RWPE2 (cell line): ENCODE measurements at regions not wholly inside any gene's neighbourhood (a gene's known extent, or its start where the extent isn't known, plus 50 kb on each side); places are given as distances from the start of the nearest gene placed in this dataset.

Experiments used
- ATAC-seq: fragments of 200-7000 bp; cut with Tn5 transposase; 3 replicates; pipeline ENCODE4 v1.9.1; 2021; ENCODE audit warnings: low read depth
- DNase-seq: peaks from one replicate; pipeline ENCODE4 v3.0.0-alpha.2; 2020; ENCODE audit warnings: low spot score
- H3K27ac ChIP-seq: fragments of 450-650 bp; 2 replicates; pipeline ENCODE4 v1.5.1; 2017; ENCODE audit warnings: mild to moderate bottlenecking; ENCODE audit not compliant: poor library complexity, severe bottlenecking
- H3K27me3 ChIP-seq: fragments of 250-450 bp; sonication (Bioruptor Pico); 2 replicates; pipeline ENCODE4 v1.5.1; 2021; ENCODE audit warnings: mild to moderate bottlenecking, moderate library complexity; ENCODE audit not compliant: insufficient read depth, poor library complexity, severe bottlenecking
- H3K36me3 ChIP-seq: fragments of 250-450 bp; sonication (Bioruptor Pico); 2 replicates; pipeline ENCODE4 v1.5.1; 2020; ENCODE audit warnings: low read depth, mild to moderate bottlenecking, moderate library complexity
- H3K4me1 ChIP-seq: fragments of 250-450 bp; sonication (Bioruptor Pico); 2 replicates; pipeline ENCODE4 v1.5.1; 2021; ENCODE audit warnings: mild to moderate bottlenecking, moderate library complexity; ENCODE audit not compliant: insufficient read depth, poor library complexity, severe bottlenecking
- H3K4me3 ChIP-seq: fragments of 250-450 bp; sonication (Bioruptor Pico); 2 replicates; pipeline ENCODE4 v1.5.1; 2021; ENCODE audit warnings: mild to moderate bottlenecking, moderate library complexity; ENCODE audit not compliant: severe bottlenecking
- H3K9me3 ChIP-seq: fragments of 250-450 bp; sonication (Bioruptor Pico); 2 replicates; pipeline ENCODE4 v1.5.1; 2021; ENCODE audit warnings: mild to moderate bottlenecking, moderate library complexity; ENCODE audit not compliant: severe bottlenecking
- TF ChIP-seq, protein P1 (sequence below): fragments of 450-650 bp; IDR thresholded peaks from one replicate; pipeline ENCODE4 v1.5.1; 2017; ENCODE audit warnings: mild to moderate bottlenecking, moderate library complexity; ENCODE audit not compliant: poor library complexity, severe bottlenecking

DNA sequence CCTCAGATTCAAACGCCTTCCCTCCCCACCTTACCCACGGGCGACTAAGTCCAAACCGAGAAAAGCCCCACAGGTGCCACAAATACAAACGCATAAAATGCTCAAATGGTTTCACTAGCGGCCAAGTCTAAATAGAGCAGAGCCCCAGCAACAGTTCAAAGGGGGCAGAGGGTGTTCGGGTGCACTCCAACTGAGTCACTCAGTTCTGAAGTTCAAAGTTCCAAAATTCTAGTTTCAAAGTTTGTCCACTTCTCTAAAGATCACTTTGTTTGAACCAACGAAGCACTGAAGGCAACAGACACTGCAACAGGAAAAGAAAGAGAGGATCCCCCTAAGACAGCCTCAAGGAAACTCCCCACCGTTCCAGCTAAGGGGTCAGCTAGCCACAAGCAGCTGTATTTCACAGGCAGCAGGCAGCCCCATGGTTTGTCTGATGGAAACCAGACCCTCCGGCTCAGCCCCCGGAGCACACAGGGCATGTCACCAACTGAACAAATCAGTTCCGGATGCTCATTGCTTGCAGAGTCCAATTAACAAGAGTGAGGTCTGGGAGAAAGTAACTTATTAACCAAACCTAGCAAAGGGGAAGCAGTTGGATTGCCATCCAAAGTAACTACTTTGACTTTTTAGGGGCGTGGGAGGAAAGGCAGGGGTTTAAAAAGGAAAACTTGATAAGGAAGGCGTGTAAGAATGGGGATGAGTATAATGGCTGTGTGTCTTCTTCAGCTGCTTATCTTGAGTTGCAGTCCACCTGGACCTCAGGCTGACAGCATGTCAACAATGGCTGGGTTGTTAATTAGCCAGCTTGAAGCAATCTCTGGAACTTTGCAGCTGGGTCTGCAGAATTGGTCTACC lies 1423.9 kb upstream of the PRMT6 start:
- Histone ChIP-seq H3K27me3 (no peaks in the 10 kb centered on the region), H3K4me3 (no peak overlapping the region), H3K4me1 (peaks cover 4% of the 10 kb centered on the region), H3K36me3 (no peaks in the 10 kb centered on the region), H3K27ac (no peak overlapping the region), H3K9me3 (no peaks in the 10 kb centered on the region)
- DNase-seq (no peak), ATAC-seq (no peak)
- TF ChIP-seq, protein P1, sequence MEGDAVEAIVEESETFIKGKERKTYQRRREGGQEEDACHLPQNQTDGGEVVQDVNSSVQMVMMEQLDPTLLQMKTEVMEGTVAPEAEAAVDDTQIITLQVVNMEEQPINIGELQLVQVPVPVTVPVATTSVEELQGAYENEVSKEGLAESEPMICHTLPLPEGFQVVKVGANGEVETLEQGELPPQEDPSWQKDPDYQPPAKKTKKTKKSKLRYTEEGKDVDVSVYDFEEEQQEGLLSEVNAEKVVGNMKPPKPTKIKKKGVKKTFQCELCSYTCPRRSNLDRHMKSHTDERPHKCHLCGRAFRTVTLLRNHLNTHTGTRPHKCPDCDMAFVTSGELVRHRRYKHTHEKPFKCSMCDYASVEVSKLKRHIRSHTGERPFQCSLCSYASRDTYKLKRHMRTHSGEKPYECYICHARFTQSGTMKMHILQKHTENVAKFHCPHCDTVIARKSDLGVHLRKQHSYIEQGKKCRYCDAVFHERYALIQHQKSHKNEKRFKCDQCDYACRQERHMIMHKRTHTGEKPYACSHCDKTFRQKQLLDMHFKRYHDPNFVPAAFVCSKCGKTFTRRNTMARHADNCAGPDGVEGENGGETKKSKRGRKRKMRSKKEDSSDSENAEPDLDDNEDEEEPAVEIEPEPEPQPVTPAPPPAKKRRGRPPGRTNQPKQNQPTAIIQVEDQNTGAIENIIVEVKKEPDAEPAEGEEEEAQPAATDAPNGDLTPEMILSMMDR = no peak

GRCh38 chr1:105636052-105636451 lies 1420.4 kb upstream of the PRMT6 start:
- Histone ChIP-seq H3K4me1 (no peaks in the 10 kb centered on the region), H3K36me3 (no peaks in the 10 kb centered on the region), H3K4me3 (no peak overlapping the region), H3K27ac (no peak overlapping the region), H3K9me3 (no peaks in the 10 kb centered on the region), H3K27me3 (no peaks in the 10 kb centered on the region)
- TF ChIP-seq, protein P1 = no peak
- no peak for ATAC-seq
- DNase-seq = no peak

- Histone ChIP-seq H3K4me1 (no peaks in the 10 kb centered on the region), H3K27ac (no peak overlapping the region), H3K4me3 (no peak overlapping the region), H3K36me3 (no peaks in the 10 kb centered on the region), H3K27me3 (no peaks in the 10 kb centered on the region), H3K9me3 (no peaks in the 10 kb centered on the region)
- DNase-seq = no peak
- ATAC-seq = no peak
- TF ChIP-seq, protein P1 = no peak
Measured at GRCh38 chr1:105641407-105641806, 1415.1 kb upstream of the PRMT6 start.

GRCh38 chr1:105652109-105652508 lies 1404.4 kb upstream of the PRMT6 start:
- TF ChIP-seq, protein P1 = no peak
- Histone ChIP-seq H3K36me3 (no peaks in the 10 kb centered on the region), H3K27me3 (no peaks in the 10 kb centered on the region), H3K4me3 (no peak overlapping the region), H3K9me3 (no peaks in the 10 kb centered on the region), H3K27ac (no peak overlapping the region), H3K4me1 (no peaks in the 10 kb centered on the region)
- ATAC-seq = no peak
- DNase-seq = no peak

DNA sequence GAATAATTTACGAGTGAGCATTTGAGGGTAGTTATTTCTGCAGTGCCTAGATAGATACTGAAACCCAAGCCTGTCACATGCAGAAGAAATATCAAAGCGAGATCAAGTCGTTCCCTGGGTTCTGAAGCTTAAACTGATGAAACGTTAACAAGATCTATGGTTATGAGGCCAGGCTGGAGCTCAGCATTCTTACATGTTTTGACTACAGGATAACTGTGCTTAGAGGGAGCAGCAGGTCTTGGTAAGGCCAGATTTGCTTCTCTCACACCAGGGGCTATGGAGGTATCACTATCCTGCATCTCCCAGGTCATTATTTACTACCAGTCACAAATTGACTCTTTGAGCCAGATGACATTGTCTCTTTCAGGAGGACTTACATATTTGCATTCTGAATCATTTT lies 1401.4 kb upstream of the PRMT6 start:
- Histone ChIP-seq H3K27ac (no peak overlapping the region), H3K4me1 (no peaks in the 10 kb centered on the region), H3K4me3 (no peak overlapping the region), H3K36me3 (no peaks in the 10 kb centered on the region), H3K9me3 (no peaks in the 10 kb centered on the region), H3K27me3 (no peaks in the 10 kb centered on the region)
- TF ChIP-seq, protein P1 = no peak
- DNase-seq (no peak), ATAC-seq (no peak)
